ENCODE measurements at regions not wholly inside any gene's neighbourhood (a gene's known extent, or its start where the extent isn't known, plus 50 kb on each side); places are given as distances from the start of the nearest gene placed in this dataset.

- Mint-ChIP-seq H3K27ac (no peak overlapping the region), H3K4me1 (ENCODE audit: low read depth in 2 of 2) (no peaks in the 10 kb centered on the region), H3K36me3 (peaks cover 10% of the 10 kb centered on the region), H3K4me3 (no peak overlapping the region), H3K9me3 (no peaks in the 10 kb centered on the region), H3K27me3 (no peaks in the 10 kb centered on the region)
- ATAC-seq: no peak
- DNase-seq (ENCODE audit: low spot score): peak; percentile 53
These were observed 368.0 kb downstream of the ALG10 start for GRCh38 chr12:34390171-34390841.

GRCh38 chr12:34390846-34391700, 368.8 kb downstream of the ALG10 start:
- DNase-seq (ENCODE audit: low spot score) (peak; percentile 22), ATAC-seq (no peak)
- no peak overlapping the region for H3K27ac Mint-ChIP-seq
- H3K9me3 Mint-ChIP-seq: no peaks in the 10 kb centered on the region
- no peak overlapping the region for H3K4me3 Mint-ChIP-seq
- no peaks in the 10 kb centered on the region for H3K27me3 Mint-ChIP-seq
- H3K36me3 Mint-ChIP-seq: peaks cover 8% of the 10 kb centered on the region
- no peaks in the 10 kb centered on the region for H3K4me1 Mint-ChIP-seq (ENCODE audit: low read depth in 2 of 2)

GRCh38 chr12:34391771-34392581, 369.7 kb downstream of the ALG10 start:
- Mint-ChIP-seq H3K4me3 (no peak overlapping the region), H3K36me3 (peaks cover 8% of the 10 kb centered on the region), H3K27ac (no peak overlapping the region), H3K4me1 (ENCODE audit: low read depth in 2 of 2) (no peaks in the 10 kb centered on the region), H3K9me3 (no peaks in the 10 kb centered on the region), H3K27me3 (no peaks in the 10 kb centered on the region)
- DNase-seq (ENCODE audit: low spot score) (peak; percentile 44), ATAC-seq (no peak)

GRCh38 chr12:34392741-34393085, 370.4 kb downstream of the ALG10 start:
- H3K4me3 Mint-ChIP-seq: no peak overlapping the region
- no peaks in the 10 kb centered on the region for H3K9me3 Mint-ChIP-seq
- peaks cover 8% of the 10 kb centered on the region for H3K36me3 Mint-ChIP-seq
- H3K27ac Mint-ChIP-seq: no peak overlapping the region
- DNase-seq (ENCODE audit: low spot score) (no peak), ATAC-seq (no peak)
- no peaks in the 10 kb centered on the region for H3K4me1 Mint-ChIP-seq (ENCODE audit: low read depth in 2 of 2)
- H3K27me3 Mint-ChIP-seq: no peaks in the 10 kb centered on the region

- H3K27ac Mint-ChIP-seq: no peak overlapping the region
- DNase-seq (ENCODE audit: low spot score) (peak; percentile 59), ATAC-seq (no peak)
- peaks cover 8% of the 10 kb centered on the region for H3K36me3 Mint-ChIP-seq
- H3K4me3 Mint-ChIP-seq: no peak overlapping the region
- no peaks in the 10 kb centered on the region for H3K27me3 Mint-ChIP-seq
- no peaks in the 10 kb centered on the region for H3K9me3 Mint-ChIP-seq
- no peaks in the 10 kb centered on the region for H3K4me1 Mint-ChIP-seq (ENCODE audit: low read depth in 2 of 2)
These were observed 371.0 kb downstream of the ALG10 start for GRCh38 chr12:34393086-34393820.

- ATAC-seq (no peak), DNase-seq (ENCODE audit: low spot score) (peak; percentile 54)
- no peaks in the 10 kb centered on the region for H3K4me1 Mint-ChIP-seq (ENCODE audit: low read depth in 2 of 2)
- H3K9me3 Mint-ChIP-seq: no peaks in the 10 kb centered on the region
- no peak overlapping the region for H3K4me3 Mint-ChIP-seq
- peaks cover 8% of the 10 kb centered on the region for H3K36me3 Mint-ChIP-seq
- no peaks in the 10 kb centered on the region for H3K27me3 Mint-ChIP-seq
- no peak overlapping the region for H3K27ac Mint-ChIP-seq
These were observed 371.5 kb downstream of the ALG10 start for GRCh38 chr12:34393821-34394150.

- peak; percentile 41 for DNase-seq (ENCODE audit: low spot score)
- H3K27ac Mint-ChIP-seq: no peak overlapping the region
- no peak for ATAC-seq
These were observed 372.1 kb downstream of the ALG10 start for GRCh38 chr12:34394211-34395055.

GRCh38 chr12:34395056-34396005, 373.0 kb downstream of the ALG10 start:
- Mint-ChIP-seq H3K4me1 (ENCODE audit: low read depth in 2 of 2) (no peaks in the 10 kb centered on the region), H3K27me3 (no peaks in the 10 kb centered on the region), H3K27ac (no peak overlapping the region), H3K9me3 (no peaks in the 10 kb centered on the region), H3K4me3 (no peak overlapping the region), H3K36me3 (peaks cover 8% of the 10 kb centered on the region)
- DNase-seq (ENCODE audit: low spot score): no peak
- no peak for ATAC-seq

More at GRCh38 chr12:34394211-34395055, 372.1 kb downstream of the ALG10 start:
- Mint-ChIP-seq H3K4me1 (ENCODE audit: low read depth in 2 of 2) (no peaks in the 10 kb centered on the region), H3K9me3 (no peaks in the 10 kb centered on the region), H3K27me3 (no peaks in the 10 kb centered on the region), H3K4me3 (no peak overlapping the region), H3K36me3 (peaks cover 8% of the 10 kb centered on the region)

GRCh38 chr12:34396006-34396860, 373.9 kb downstream of the ALG10 start:
- peak; percentile 54 for DNase-seq (ENCODE audit: low spot score)
- Mint-ChIP-seq H3K9me3 (peaks cover 4% of the 10 kb centered on the region), H3K4me1 (ENCODE audit: low read depth in 2 of 2) (no peaks in the 10 kb centered on the region), H3K36me3 (peaks cover 5% of the 10 kb centered on the region), H3K4me3 (no peak overlapping the region), H3K27me3 (no peaks in the 10 kb centered on the region), H3K27ac (no peak overlapping the region)
- no peak for ATAC-seq

GRCh38 chr12:34396861-34397590, 374.7 kb downstream of the ALG10 start:
- Mint-ChIP-seq H3K9me3 (peaks cover 4% of the 10 kb centered on the region), H3K4me3 (no peak overlapping the region), H3K27me3 (no peaks in the 10 kb centered on the region), H3K36me3 (peaks cover 4% of the 10 kb centered on the region), H3K27ac (no peak overlapping the region), H3K4me1 (ENCODE audit: low read depth in 2 of 2) (no peaks in the 10 kb centered on the region)
- DNase-seq (ENCODE audit: low spot score): peak; percentile 56
- ATAC-seq: no peak
